GM20000 (cell line): ENCODE measurements at regions not wholly inside any gene's neighbourhood (a gene's known extent, or its start where the extent isn't known, plus 50 kb on each side); places are given as distances from the start of the nearest gene placed in this dataset.

Experiments
- DNase-seq: peaks from one replicate; pipeline ENCODE4 v3.0.0; 2012; ENCODE audit warnings: low spot score
- TF ChIP-seq, protein P1 (sequence below): IDR thresholded peaks from 2 replicates; pipeline ENCODE4 v1.5.1; 2012; ENCODE audit warnings: mild to moderate bottlenecking, control low read depth; ENCODE audit errors: extremely low read depth, missing control alignments

- TF ChIP-seq, protein P1, sequence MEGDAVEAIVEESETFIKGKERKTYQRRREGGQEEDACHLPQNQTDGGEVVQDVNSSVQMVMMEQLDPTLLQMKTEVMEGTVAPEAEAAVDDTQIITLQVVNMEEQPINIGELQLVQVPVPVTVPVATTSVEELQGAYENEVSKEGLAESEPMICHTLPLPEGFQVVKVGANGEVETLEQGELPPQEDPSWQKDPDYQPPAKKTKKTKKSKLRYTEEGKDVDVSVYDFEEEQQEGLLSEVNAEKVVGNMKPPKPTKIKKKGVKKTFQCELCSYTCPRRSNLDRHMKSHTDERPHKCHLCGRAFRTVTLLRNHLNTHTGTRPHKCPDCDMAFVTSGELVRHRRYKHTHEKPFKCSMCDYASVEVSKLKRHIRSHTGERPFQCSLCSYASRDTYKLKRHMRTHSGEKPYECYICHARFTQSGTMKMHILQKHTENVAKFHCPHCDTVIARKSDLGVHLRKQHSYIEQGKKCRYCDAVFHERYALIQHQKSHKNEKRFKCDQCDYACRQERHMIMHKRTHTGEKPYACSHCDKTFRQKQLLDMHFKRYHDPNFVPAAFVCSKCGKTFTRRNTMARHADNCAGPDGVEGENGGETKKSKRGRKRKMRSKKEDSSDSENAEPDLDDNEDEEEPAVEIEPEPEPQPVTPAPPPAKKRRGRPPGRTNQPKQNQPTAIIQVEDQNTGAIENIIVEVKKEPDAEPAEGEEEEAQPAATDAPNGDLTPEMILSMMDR = no peak
- no peak for DNase-seq
Measured at GRCh38 chr3:193087336-193087735, 153.7 kb upstream of the PLAAT1 start.

- no peak for DNase-seq
- TF ChIP-seq, protein P1 = no peak
Measured at GRCh38 chr3:193095366-193095765, 145.7 kb upstream of the PLAAT1 start.

DNA sequence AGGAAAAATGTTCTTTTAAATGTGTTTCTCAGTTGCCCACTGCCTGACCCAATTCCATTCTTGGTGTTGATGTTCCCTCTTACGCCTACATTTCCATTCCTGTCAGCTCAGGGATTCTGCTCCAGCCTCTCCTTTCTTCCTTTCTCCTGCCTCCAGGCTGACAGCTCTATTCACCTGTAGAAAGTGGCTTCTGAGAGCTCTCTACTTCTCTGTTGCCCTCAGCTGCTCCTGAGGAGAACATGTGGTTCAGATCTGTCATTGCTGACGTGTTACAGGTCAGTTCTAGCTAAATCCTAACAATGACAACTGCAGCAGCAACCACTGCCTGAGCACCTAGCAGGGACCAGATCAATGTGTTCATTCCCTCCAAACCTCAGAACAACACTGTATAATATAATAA, 144.9 kb upstream of the PLAAT1 start:
- no peak for DNase-seq
- TF ChIP-seq, protein P1 = no peak

GRCh38 chr3:193114431-193115340, 126.3 kb upstream of the PLAAT1 start:
- DNase-seq = no peak
- TF ChIP-seq, protein P1 = no peak

GRCh38 chr3:193116871-193117270, 124.2 kb upstream of the PLAAT1 start:
- TF ChIP-seq, protein P1 = no peak
- DNase-seq = no peak

- DNase-seq = no peak
- TF ChIP-seq, protein P1 = no peak
Measured at GRCh38 chr3:193118907-193119306, 122.1 kb upstream of the PLAAT1 start.

GRCh38 chr3:193119926-193120325, 121.1 kb upstream of the PLAAT1 start:
- TF ChIP-seq, protein P1 = no peak
- DNase-seq = no peak
